PFSK-1 (cell line): ENCODE measurements at regions not wholly inside any gene's neighbourhood (a gene's known extent, or its start where the extent isn't known, plus 50 kb on each side); places are given as distances from the start of the nearest gene placed in this dataset.

Source experiments
- TAF1 ChIP-seq: IDR thresholded peaks from 2 replicates; pipeline ENCODE4 v1.6.1; 2012; ENCODE audit warnings: low read length, control low read depth, borderline replicate concordance; ENCODE audit not compliant: insufficient read depth
- TF ChIP-seq, protein P1 (sequence below), 2 experiments: IDR thresholded peaks; 2 replicates each; pipeline versions ENCODE4 v1.6.1 to v1.8.0; 2011 to 2012; ENCODE audit warnings: low read depth in 2 of 2, low read length in 2 of 2, control low read depth in 1 of 2, inconsistent platforms in 1 of 2, mild to moderate bottlenecking in 1 of 2, moderate library complexity in 1 of 2; ENCODE audit not compliant: insufficient read depth in 1 of 2

DNA sequence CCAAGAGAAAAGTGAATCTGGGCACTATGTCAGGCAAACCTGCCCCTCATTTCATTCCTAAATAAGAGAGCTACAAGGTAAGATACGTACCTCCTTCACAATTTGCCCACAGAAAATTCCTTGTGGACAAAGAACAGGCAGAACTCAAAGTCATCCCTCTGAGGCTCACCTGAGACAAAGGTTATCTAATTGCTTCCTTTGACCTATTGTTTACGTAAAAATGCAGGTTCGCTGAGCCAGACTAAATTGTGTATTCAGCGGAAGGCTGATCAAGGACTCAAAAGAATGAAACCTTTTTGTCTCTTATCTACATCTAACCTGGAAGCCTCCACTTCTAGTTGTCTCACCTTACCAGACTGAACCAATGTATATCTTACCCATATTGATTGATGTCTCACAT, 213.3 kb downstream of the POSTN start:
- no peak for TF ChIP-seq TAF1
- TF ChIP-seq, protein P1, sequence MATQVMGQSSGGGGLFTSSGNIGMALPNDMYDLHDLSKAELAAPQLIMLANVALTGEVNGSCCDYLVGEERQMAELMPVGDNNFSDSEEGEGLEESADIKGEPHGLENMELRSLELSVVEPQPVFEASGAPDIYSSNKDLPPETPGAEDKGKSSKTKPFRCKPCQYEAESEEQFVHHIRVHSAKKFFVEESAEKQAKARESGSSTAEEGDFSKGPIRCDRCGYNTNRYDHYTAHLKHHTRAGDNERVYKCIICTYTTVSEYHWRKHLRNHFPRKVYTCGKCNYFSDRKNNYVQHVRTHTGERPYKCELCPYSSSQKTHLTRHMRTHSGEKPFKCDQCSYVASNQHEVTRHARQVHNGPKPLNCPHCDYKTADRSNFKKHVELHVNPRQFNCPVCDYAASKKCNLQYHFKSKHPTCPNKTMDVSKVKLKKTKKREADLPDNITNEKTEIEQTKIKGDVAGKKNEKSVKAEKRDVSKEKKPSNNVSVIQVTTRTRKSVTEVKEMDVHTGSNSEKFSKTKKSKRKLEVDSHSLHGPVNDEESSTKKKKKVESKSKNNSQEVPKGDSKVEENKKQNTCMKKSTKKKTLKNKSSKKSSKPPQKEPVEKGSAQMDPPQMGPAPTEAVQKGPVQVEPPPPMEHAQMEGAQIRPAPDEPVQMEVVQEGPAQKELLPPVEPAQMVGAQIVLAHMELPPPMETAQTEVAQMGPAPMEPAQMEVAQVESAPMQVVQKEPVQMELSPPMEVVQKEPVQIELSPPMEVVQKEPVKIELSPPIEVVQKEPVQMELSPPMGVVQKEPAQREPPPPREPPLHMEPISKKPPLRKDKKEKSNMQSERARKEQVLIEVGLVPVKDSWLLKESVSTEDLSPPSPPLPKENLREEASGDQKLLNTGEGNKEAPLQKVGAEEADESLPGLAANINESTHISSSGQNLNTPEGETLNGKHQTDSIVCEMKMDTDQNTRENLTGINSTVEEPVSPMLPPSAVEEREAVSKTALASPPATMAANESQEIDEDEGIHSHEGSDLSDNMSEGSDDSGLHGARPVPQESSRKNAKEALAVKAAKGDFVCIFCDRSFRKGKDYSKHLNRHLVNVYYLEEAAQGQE (IDR thresholded peaks at IDR 0.05; ENCODE audit: insufficient read depth in 1 of 2, low read depth in 2 of 2, low read length in 2 of 2), result no peak
